GM18508 (cell line): ENCODE measurements at regions not wholly inside any gene's neighbourhood (a gene's known extent, or its start where the extent isn't known, plus 50 kb on each side); places are given as distances from the start of the nearest gene placed in this dataset.
A peak's percentile ranks its signal among the peaks of the same experiment; 100 is the strongest.
"Not testable (repeated sequence)": the region's sequence is repeated elsewhere in the genome, so short reads cannot be mapped to it uniquely, and the experiment has no call there.

Experiments used
- ATAC-seq: cut with Tn5 transposase; IDR thresholded peaks from one replicate; pipeline ENCODE4 v1.9.1; 2021; ENCODE audit warnings: moderate number of reproducible peaks; ENCODE audit not compliant: insufficient read depth, unreplicated experiment

DNA sequence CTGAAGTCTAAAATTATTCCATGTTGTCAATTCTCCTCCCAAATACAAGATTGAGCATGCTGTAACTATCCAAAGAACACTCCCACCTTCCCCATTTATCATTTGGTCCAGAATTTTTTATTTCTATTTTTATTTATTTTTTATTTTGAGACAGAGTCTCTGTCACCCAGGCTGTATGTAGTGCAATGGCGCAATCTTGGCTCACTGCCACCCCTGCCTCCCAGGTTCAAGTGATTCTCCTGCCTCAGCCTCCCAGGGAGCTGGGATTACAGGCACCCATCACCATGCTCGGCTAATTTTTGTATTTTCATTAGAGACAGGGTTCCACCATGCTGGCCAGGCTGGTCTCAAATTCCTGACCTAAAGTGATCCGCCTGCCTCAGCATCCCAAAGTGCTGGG is 306.8 kb downstream of the KLF12 start:
- ATAC-seq = no peak

- ATAC-seq = no peak
Observed at GRCh38 chr13:73825143-73825542, 309.1 kb downstream of the KLF12 start.

DNA sequence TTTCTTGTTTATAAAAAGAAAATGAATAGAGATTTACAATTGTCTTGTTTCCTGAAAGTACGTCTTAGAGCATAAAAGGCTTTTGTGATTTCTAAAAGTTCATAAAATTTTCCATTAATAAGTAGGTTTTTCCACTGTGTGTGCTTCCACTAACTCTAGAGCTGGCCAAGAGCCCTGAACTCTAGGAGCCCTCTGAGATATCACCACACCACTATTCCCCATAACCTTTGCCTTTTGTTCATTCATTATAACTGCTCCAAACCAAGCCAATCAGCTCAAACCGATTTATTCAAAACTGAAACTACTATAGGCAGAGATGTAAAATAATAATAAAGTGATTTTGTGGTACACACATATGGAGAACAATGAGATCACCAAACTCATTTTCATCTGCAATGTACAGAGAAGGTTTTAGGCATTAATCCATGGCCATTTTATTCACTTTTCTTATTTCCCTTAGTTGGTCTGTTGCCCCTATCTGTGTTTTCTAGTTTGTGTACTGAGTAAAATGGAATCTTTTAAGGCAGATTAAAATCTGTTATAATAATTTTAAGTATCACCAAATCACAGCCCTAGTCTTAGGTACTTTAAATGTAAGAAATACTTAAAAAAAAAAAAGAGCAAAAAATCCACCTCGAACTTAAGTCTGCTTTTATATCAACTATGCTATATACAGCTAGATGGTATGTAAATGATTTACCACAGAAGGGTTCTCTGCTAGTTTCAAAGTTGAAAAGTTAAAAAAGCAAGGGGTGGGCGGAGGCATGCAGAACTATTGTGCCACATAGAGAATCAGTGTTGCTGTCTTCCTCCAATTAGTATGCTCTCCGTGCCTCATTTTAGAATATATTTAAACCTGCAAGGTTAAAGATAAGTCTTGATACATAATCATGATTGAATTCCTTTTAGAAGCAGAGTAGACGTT is 311.3 kb downstream of the KLF12 start:
- no peak for ATAC-seq

DNA sequence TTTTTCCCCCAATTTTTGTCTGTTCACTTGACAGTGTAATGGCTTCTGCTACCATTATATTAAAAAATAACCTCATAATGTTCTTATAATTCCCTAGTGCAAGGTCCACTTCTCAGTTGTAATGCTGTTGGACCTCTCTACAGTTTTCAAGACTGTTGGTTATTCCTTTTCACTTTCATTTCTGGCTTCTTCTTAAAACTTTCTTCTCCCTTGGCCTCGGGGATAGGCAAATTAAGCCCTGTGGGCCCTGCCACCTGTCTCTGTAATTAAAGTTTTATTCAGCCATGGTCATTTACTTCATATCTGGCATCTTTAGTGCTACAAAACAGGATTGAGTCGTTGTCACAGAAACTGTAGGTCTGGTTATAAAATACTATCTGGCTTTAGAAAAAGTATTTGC is 313.5 kb downstream of the KLF12 start:
- ATAC-seq = peak; percentile 63

DNA sequence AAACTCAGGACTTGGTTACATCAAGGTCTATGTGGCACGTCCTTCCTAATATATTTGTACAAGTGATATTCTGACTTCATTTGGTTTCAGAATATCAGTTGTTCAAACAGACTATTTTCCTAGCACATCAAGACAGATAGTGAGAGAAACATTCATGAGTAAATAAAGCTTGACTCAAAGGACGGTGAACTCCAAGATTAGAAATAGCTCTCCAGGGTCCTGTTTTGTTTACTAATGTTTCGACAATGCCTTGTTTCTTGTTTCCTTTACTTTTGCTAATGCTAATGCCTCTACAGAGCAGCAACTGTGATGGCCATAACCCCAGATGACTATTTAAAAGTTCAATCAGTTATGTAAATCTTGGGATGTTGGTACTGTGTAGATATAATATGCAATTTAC is 313.9 kb downstream of the KLF12 start:
- peak; percentile 6 for ATAC-seq

GRCh38 chr13:73819711-73820110 is 314.5 kb downstream of the KLF12 start:
- ATAC-seq = no peak

- ATAC-seq = no peak
Observed at GRCh38 chr13:73816702-73817101, 317.5 kb downstream of the KLF12 start.

DNA sequence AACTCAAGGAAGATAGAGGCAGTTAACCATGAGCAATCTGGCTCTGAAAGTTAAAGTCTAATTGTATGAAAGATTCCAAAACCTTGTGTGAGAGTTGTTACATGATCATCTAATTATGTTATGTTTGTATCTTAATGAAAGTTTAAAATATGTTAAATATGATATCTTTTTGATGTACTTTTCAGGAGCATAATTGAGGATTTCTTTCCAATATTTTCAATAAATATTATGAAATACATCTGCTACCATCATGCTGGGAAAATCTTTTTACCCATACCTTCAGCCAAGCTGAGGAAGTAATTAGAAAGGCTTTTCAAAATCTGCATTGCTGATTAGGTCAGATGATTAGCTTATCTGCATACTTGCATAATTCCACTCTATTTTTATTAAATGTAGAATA is 318.4 kb downstream of the KLF12 start:
- no peak for ATAC-seq

DNA sequence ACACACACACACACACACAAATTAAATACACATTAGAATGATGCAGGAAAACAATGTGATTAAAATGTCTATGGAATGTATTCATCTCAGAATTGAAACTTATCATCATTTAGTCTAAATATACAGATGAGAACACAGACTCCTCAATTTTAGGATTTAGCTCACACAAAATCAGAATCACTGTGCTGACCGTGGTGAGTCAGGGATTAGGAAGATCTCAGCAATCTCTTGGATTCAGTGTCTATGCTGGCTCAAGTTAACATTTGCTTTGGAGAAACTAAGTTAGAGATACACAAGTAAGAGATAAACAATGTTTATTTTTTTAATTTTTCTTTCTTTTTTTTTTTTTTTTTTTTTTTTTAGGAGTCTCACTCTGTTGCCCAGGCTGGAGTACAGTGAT is 323.6 kb downstream of the KLF12 start:
- ATAC-seq = no peak

DNA sequence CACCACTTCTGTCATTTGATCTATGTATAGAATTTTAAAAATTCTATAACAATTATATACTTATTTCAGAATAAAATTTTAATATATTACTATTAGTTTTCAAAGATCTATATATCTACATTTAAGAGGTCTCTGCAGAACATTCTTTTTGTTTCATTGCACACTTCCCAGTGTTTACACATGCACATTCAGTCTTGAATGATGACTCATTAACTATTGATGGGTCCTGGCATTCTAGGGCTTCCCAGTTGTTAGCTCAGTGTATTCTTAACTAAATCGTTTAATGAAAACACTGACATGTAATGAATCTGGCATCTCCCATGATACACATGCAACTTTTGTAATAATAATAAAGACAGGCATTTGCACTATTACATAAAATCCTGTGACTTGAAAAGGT is 324.6 kb downstream of the KLF12 start:
- ATAC-seq = no peak

DNA sequence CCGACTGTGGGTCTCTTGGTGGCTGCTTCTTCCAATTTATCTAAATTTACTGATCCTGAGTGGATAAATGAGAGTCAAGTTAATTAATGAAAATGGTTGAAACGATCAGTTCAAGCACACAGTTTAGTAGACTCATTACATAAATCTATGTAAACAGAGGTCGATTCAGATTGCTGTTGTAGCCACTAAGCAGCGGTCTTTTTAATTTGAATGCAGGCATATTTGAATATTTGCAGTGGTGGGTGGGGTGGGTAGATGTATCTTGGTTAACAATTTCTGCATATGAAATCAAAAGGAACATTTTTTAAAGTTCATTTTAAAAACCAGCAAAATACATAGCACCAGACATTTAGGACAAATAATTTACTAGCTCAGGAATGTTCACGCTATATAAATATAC is 325.9 kb downstream of the KLF12 start:
- ATAC-seq = no peak

GRCh38 chr13:73805326-73805958 is 328.8 kb downstream of the KLF12 start:
- ATAC-seq = not testable (repeated sequence)

- no peak for ATAC-seq
Observed at GRCh38 chr13:73803997-73804396, 330.2 kb downstream of the KLF12 start.

- no peak for ATAC-seq
Observed at GRCh38 chr13:73800011-73800410, 334.2 kb downstream of the KLF12 start.

DNA sequence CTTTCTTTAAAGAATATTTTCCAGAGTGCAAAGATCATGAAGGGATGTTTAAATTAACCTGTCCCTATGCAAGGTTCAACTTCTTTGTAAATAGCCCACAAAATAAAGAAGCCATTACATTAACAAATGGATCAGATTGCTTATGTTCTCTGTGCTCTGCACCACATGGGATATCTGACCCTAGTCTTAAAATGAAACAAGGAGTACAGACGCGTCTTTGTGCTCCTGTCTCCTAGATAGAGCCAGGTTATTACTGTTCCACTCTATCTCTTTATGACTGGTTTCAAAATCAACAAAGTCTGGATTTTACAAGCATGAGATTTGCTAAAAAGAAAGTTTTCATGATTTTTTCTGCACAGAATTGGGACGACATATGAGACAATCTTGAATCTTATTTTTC is 339.4 kb downstream of the KLF12 start:
- ATAC-seq = no peak

DNA sequence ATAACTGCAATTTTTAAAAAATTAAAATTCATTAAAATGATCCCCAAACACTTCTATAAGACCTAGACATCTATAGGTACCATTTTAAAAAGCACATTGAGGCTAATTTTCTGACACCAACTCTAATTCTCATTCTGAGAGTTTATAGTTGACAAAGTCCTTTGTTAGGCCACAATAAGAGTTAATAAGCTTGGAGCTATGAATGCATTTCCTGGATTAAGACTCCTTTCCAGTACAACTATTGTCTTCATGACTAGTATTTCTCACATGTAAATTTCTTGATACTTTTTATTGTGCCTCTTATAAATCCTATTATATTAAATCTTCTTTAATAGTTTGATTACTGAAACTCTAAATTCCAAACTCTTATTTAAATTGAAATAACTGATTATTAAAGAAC is 340.8 kb downstream of the KLF12 start:
- ATAC-seq = no peak

- ATAC-seq = no peak
Observed at GRCh38 chr13:73792796-73793195, 341.4 kb downstream of the KLF12 start.

DNA sequence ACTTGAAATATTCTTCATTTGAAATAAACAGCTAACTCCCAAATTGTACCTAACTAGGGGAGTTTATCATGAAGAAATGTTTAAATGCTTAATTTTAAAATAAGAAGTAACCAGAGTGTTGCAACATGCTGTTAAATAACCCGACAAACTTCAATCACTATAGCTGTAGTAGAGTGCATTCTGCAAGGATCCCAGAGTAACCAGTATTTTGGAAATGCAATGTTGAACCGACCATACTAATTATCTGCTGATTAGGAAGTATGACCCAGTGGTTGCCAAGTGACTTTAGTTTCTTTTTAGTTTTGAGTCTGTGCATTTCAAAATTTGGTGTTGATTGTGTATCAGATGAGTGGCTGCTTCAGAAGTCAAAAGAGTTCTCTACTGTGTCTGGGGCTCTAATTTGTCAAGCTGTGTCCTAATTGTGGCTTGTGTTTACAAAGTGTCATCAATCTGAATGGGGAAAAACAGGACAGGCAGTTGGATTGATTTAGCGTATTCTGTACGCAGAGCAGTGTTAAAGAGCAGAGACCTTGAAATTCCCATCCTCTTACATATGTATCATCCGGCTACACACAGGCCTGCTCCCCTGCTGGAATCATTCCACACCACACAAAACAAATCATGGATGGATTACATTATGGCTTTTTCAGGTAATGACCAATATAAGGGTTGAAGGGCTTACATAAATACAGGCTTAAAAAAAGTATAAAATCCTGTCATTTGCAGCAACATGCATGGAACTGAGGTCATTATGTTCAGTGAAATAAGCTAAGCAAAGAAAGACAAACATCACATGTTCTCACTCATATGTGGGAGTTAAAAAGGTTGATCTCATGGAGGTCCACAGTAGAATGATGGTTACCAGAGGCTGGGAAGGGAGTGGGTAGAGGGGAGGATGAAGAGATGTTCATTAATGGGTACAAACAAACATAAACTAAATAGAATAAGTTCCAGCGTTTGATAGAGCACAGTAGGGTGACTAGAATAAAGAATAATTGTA is 351.5 kb downstream of the KLF12 start:
- no peak for ATAC-seq

DNA sequence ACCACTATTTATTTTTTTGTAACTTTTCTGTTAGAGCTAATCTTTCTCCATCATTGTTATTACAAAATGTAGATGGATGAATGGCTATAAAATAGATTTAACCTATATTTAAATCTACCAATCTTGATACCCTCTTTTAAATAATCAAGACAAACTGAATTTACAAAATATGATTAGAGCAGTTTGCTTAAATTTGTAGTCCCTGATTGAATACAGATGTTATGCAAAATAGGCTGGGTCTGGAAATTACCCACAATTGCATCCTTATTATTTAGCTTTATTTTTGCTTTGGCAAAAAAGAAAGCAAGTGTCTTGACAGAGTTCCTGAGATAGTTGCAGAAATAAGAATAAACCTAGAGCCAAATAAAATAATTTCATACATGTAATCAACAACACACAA is 352.8 kb downstream of the KLF12 start:
- no peak for ATAC-seq

GRCh38 chr13:73779881-73780280 is 354.3 kb downstream of the KLF12 start:
- no peak for ATAC-seq
